ENCODE measurements at regions not wholly inside any gene's neighbourhood (a gene's known extent, or its start where the extent isn't known, plus 50 kb on each side); places are given as distances from the start of the nearest gene placed in this dataset.

- Histone ChIP-seq H3K27ac (no peak overlapping the region), H3K36me3 (no peaks in the 10 kb centered on the region), H3K4me3 (replicated peaks in 1 of 3) (no peak overlapping the region), H3K9me3 (no peaks in the 10 kb centered on the region), H3K4me1 (no peaks in the 10 kb centered on the region), H3K27me3 (no peaks in the 10 kb centered on the region)
- intact Hi-C loops (cut with DNase I) = no loop called here
- TF ChIP-seq, protein P1, sequence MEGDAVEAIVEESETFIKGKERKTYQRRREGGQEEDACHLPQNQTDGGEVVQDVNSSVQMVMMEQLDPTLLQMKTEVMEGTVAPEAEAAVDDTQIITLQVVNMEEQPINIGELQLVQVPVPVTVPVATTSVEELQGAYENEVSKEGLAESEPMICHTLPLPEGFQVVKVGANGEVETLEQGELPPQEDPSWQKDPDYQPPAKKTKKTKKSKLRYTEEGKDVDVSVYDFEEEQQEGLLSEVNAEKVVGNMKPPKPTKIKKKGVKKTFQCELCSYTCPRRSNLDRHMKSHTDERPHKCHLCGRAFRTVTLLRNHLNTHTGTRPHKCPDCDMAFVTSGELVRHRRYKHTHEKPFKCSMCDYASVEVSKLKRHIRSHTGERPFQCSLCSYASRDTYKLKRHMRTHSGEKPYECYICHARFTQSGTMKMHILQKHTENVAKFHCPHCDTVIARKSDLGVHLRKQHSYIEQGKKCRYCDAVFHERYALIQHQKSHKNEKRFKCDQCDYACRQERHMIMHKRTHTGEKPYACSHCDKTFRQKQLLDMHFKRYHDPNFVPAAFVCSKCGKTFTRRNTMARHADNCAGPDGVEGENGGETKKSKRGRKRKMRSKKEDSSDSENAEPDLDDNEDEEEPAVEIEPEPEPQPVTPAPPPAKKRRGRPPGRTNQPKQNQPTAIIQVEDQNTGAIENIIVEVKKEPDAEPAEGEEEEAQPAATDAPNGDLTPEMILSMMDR (IDR thresholded peaks at IDR 0.05) = no peak
- TF ChIP-seq POLR2A (IDR thresholded peaks at IDR 0.05) = no peak
- DNase-seq = no peak
- whole genome bisulfite sequencing, 2 donors = 90 to 100% methylated on average over 1 of the region's 1 CpG
These were observed 120.5 kb upstream of the C1GALT1C1 start for GRCh38 chrX:120750381-120750780.

DNA sequence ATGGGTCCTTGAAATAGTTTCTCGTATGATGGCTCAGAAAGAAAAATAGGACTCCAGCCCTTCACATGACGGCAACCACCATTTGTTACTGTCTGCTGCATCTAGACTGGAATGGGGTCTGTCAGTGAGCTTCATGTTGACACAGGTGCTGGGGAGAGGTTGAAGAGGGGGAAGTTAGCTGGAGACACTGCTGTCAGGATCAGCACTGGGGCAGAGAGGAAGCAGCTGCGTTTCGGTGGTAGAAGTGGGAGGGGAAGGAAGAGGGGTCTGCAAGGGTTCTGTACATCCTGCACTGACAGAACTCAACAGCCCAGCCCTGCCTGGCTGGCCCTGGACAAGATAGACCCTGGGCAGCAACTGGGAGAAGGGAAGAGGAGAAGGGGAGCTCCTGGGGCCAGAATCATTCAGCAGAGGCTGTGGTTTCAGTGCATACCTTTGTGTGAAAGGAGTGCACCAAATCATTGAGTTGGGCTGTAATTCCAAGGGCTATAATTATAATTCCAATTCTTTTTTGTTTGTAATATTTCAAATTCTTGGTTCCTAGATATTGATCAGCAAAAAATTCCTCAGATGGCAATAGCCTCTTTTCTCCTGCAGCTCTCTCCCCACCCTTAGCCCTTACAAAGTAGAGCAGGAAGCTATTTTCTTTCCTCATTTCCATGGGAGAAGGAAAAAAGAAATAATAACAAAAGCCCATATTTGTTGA is 119.4 kb upstream of the C1GALT1C1 start:
- no peak for DNase-seq
- Histone ChIP-seq H3K4me3 (replicated peaks in 1 of 3) (no peak overlapping the region), H3K4me1 (no peaks in the 10 kb centered on the region), H3K27me3 (no peaks in the 10 kb centered on the region), H3K9me3 (no peaks in the 10 kb centered on the region), H3K27ac (no peak overlapping the region), H3K36me3 (no peaks in the 10 kb centered on the region)
- intact Hi-C loops (cut with DNase I) = no loop called here
- TF ChIP-seq POLR2A (IDR thresholded peaks at IDR 0.05) = no peak
- TF ChIP-seq, protein P1 (IDR thresholded peaks at IDR 0.05) = no peak
- 17 to 39% methylated on average over 2 to 4 of the region's 4 CpGs for WGBS, 2 donors

DNA sequence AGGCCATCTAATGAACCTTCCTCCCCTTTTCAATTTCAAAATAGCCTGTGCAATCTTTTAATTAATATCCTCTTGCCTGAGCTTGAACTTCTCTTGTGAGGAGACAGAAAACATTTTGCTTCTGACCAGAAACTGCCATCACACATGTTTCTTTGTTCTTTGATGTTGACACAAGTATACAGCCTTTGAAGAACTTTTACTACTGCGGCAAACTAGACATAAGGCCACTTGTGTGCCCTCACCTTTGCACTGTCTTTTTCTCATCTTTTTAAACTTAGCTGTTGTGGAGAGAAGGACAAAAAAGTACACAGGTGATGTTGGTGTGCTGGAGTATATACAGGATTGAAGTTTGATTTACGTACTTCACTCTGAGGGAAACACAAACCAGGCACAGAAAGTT is 116.3 kb upstream of the C1GALT1C1 start:
- no peaks in the 10 kb centered on the region for H3K9me3 ChIP-seq
- no peaks in the 10 kb centered on the region for H3K27me3 ChIP-seq
- no peak overlapping the region for H3K4me3 ChIP-seq (replicated peaks in 1 of 3)
- no peak for DNase-seq
- no peak for TF ChIP-seq POLR2A (IDR thresholded peaks at IDR 0.05)
- TF ChIP-seq, protein P1 (IDR thresholded peaks at IDR 0.05) = no peak
- intact Hi-C loops (cut with DNase I) = no loop called here
- H3K27ac ChIP-seq = no peak overlapping the region
- H3K36me3 ChIP-seq = no peaks in the 10 kb centered on the region
- no peaks in the 10 kb centered on the region for H3K4me1 ChIP-seq
- 75 to 84% methylated on average over 2 of the region's 2 CpGs for WGBS, 2 donors

DNA sequence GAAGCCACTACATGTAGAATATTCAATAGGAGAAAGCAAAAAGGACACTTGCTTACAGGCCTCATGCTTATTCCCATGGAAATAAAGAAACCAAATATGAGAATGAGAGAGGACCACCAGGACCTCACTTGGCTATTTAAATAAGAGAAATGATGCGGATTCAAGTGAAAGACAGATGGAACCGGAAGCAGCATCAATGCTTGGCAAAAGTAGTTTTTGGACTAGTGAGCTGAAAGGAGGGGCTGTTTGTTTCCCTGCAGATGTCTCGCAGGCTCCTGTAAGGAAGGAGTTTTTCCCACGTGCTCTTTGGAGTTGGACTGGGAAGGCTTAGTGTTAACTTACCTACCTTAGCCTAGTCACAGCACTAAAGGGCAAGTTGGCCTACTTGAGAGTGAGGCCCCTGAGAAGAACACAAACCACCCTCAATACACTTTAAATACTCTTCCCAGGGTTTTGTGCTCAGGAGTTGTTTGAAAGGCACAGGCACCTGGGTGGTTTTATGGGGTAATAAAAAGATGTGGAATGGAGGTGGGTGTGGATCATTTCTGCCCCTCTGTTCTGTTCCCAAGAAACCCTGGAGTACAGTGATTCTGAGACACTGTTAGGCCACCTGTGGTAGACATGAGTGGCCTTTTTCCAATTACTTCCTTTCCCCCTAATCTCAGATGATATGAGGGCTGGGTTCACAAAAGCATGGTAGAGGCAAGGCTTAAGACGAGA is 113.3 kb upstream of the C1GALT1C1 start:
- Histone ChIP-seq H3K36me3 (no peaks in the 10 kb centered on the region), H3K27me3 (no peaks in the 10 kb centered on the region), H3K9me3 (no peaks in the 10 kb centered on the region), H3K4me3 (replicated peaks in 1 of 3) (no peak overlapping the region), H3K27ac (no peak overlapping the region), H3K4me1 (no peaks in the 10 kb centered on the region)
- no peak for DNase-seq
- no peak for TF ChIP-seq POLR2A (IDR thresholded peaks at IDR 0.05)
- TF ChIP-seq, protein P1 (IDR thresholded peaks at IDR 0.05) = no peak
- intact Hi-C loops (cut with DNase I) = no loop called here
- WGBS, 2 donors = 78 to 83% methylated on average over 5 of the region's 5 CpGs

DNA sequence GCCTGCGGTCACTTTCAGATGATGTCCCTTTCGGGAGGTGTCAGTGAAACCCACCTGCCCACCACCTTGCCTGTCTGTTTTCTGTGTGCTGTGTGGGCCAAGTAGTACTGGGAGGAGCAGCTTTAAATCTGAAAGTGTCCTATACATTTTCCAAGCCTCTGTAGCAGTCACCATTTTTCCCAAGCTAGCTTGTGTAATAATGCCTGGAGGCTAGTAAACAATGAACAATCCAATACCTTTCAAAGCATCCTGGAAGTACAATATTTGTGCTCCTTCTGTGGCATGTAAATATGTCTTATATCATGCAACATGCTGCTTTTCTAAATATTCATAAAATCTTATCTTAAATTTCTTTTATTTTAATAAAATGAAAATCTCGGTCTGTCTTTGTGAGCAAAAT is 111.6 kb upstream of the C1GALT1C1 start:
- intact Hi-C loops (cut with DNase I) = no loop called here
- Histone ChIP-seq H3K4me3 (replicated peaks in 1 of 3) (no peak overlapping the region), H3K9me3 (no peaks in the 10 kb centered on the region), H3K27ac (no peak overlapping the region), H3K36me3 (no peaks in the 10 kb centered on the region), H3K4me1 (no peaks in the 10 kb centered on the region), H3K27me3 (no peaks in the 10 kb centered on the region)
- DNase-seq = no peak
- TF ChIP-seq, protein P1 (IDR thresholded peaks at IDR 0.05) = no peak
- WGBS, 2 donors = 85 to 92% methylated on average over 3 of the region's 3 CpGs

Measured in thyroid gland (tissue), 4 donors.